Mucosa of descending colon (tissue), 3 donors: ENCODE measurements at regions not wholly inside any gene's neighbourhood (a gene's known extent, or its start where the extent isn't known, plus 50 kb on each side); places are given as distances from the start of the nearest gene placed in this dataset.

Experiments
- ATAC-seq: fragments of 200-7000 bp; cut with Tn5 transposase; one replicate; pipeline ENCODE4 v1.9.1; 2020; ENCODE audit warnings: mild to moderate bottlenecking, moderate library complexity
- DNase-seq, 3 donors: peaks; one replicate each; pipeline ENCODE4 v3.0.0-alpha.2; 2020
- H3K36me3 ChIP-seq: fragments of 200-600 bp; one replicate; pipeline ENCODE4 v1.8.0; 2021; ENCODE audit warnings: low read depth, mild to moderate bottlenecking
- H3K4me1 ChIP-seq: fragments of 200-600 bp; one replicate; pipeline ENCODE4 v1.8.0; 2021; ENCODE audit warnings: low read depth, mild to moderate bottlenecking
- H3K4me3 ChIP-seq: fragments of 200-600 bp; one replicate; pipeline ENCODE4 v1.8.0; 2021; ENCODE audit warnings: mild to moderate bottlenecking
- H3K9me3 ChIP-seq: fragments of 200-600 bp; one replicate; pipeline ENCODE4 v1.8.0; 2021; ENCODE audit warnings: mild to moderate bottlenecking
- CTCF ChIP-seq: fragments of 200-600 bp; IDR thresholded peaks from one replicate; pipeline ENCODE4 v1.8.0; 2022; ENCODE audit warnings: antibody characterized with exemption, mild to moderate bottlenecking
- intact Hi-C, 2 donors: fragments of 100-400 bp; cut with DNase I in 1 of 2; cut with micrococcal nuclease in 1 of 2; formaldehyde crosslinking; loops; one replicate each; pipeline versions ENCODE4 v1.11.0 to v1.11.1; 2022; cut with DNase I, micrococcal nuclease
- donor health status: DM: no; HTN: no; CAD: no; lungs with moderate emphysema.
- donor health status: DM: no; HTN: no; CAD: no.
- donor health status: DM: no; HTN: yes; CAD: no.

- H3K4me3 ChIP-seq: no peak overlapping the region
- intact Hi-C loops: no loop called here
- no peak for ATAC-seq
- no peaks in the 10 kb centered on the region for H3K36me3 ChIP-seq
- H3K9me3 ChIP-seq: no peaks in the 10 kb centered on the region
- TF ChIP-seq CTCF: no peak
- no peaks in the 10 kb centered on the region for H3K4me1 ChIP-seq
- no peak for DNase-seq
Measured at GRCh38 chr5:75951158-75951557, 132.0 kb upstream of the SV2C start.

GRCh38 chr5:75948438-75948837 lies 134.7 kb upstream of the SV2C start:
- DNase-seq (no peak), ATAC-seq (no peak)
- TF ChIP-seq CTCF: no peak
- no peaks in the 10 kb centered on the region for H3K4me1 ChIP-seq
- H3K36me3 ChIP-seq: no peaks in the 10 kb centered on the region
- no peaks in the 10 kb centered on the region for H3K9me3 ChIP-seq
- intact Hi-C loops: no loop called here
- no peak overlapping the region for H3K4me3 ChIP-seq

- Histone ChIP-seq H3K36me3 (no peaks in the 10 kb centered on the region), H3K4me1 (no peaks in the 10 kb centered on the region), H3K4me3 (no peak overlapping the region), H3K9me3 (no peaks in the 10 kb centered on the region)
- DNase-seq (no peak), ATAC-seq (no peak)
- TF ChIP-seq CTCF: no peak
- intact Hi-C loops: no loop called here
Measured at GRCh38 chr5:75940418-75940817, 142.8 kb upstream of the SV2C start.

GRCh38 chr5:75935572-75935971 lies 147.6 kb upstream of the SV2C start:
- ATAC-seq: no peak
- Histone ChIP-seq H3K9me3 (no peaks in the 10 kb centered on the region), H3K4me3 (no peak overlapping the region), H3K4me1 (no peaks in the 10 kb centered on the region), H3K36me3 (no peaks in the 10 kb centered on the region)
- DNase-seq: no peak
- TF ChIP-seq CTCF: no peak
- intact Hi-C loops: no loop called here

- no peaks in the 10 kb centered on the region for H3K36me3 ChIP-seq
- intact Hi-C loops: no loop called here
- no peak for TF ChIP-seq CTCF
- H3K4me3 ChIP-seq: no peak overlapping the region
- DNase-seq (peak in 2 of 3 donors; percentile 29), ATAC-seq (no peak)
- no peaks in the 10 kb centered on the region for H3K4me1 ChIP-seq
- H3K9me3 ChIP-seq: no peaks in the 10 kb centered on the region
Measured at GRCh38 chr5:75933489-75933888, 149.7 kb upstream of the SV2C start.

GRCh38 chr5:75931175-75931574 lies 152.0 kb upstream of the SV2C start:
- no peak for TF ChIP-seq CTCF
- Histone ChIP-seq H3K36me3 (no peaks in the 10 kb centered on the region), H3K4me3 (no peak overlapping the region), H3K9me3 (no peaks in the 10 kb centered on the region), H3K4me1 (no peaks in the 10 kb centered on the region)
- no peak for DNase-seq
- ATAC-seq: no peak
- intact Hi-C loops: no loop called here
